SK-N-SH (cell line): ENCODE measurements at regions not wholly inside any gene's neighbourhood (a gene's known extent, or its start where the extent isn't known, plus 50 kb on each side); places are given as distances from the start of the nearest gene placed in this dataset.

ENCODE experiments used
- CTCF ChIA-PET: fragments of 300-600, 350-600 bp; formaldehyde crosslinking; extraction: SDS; loops from one replicate; lab custom pipeline; 2021; lab: Yijun Ruan, JAX
- POLR2A ChIA-PET: fragments of 350-600 bp; sonication (Branson Sonifier 250); formaldehyde crosslinking; extraction: SDS; loops from one replicate; lab custom pipeline; 2020; ENCODE audit warnings: antibody characterized with exemption, inconsistent platforms; lab: Yijun Ruan, JAX
- DNase-seq: peaks from one replicate; pipeline ENCODE4 v3.0.0; 2012
- H2AFZ ChIP-seq: fragments of 200-600 bp; sonication (generic); 2 replicates; pipeline ENCODE4 v1.8.1; 2016; ENCODE audit warnings: antibody characterized with exemption, mild to moderate bottlenecking, low read depth
- H3F3A ChIP-seq: fragments of 200-600 bp; sonication (generic); replicated peaks from 2 replicates; pipeline ENCODE3; 2016; ENCODE audit warnings: antibody characterized with exemption, mild to moderate bottlenecking; ENCODE audit not compliant: insufficient read depth
- H3K27ac ChIP-seq, 2 experiments: fragments of 200-500 bp in 1 of 2; fragments of 200-600 bp in 1 of 2; sonication (Bioruptor generic) in 1 of 2; sonication (generic), shearing (Covaris generic) in 1 of 2; 2 replicates each; pipeline versions ENCODE4 v1.5.1 to v1.6.1; 2014 to 2016; ENCODE audit warnings: low read depth in 2 of 2, inconsistent platforms in 1 of 2, low read length in 1 of 2, mild to moderate bottlenecking in 1 of 2, mixed read lengths in 1 of 2
- H3K27me3 ChIP-seq: fragments of 200-600 bp; sonication (generic), shearing (Covaris generic); 2 replicates; pipeline ENCODE4 v1.6.1; 2016; ENCODE audit warnings: mixed run types; ENCODE audit not compliant: insufficient read depth
- H3K36me3 ChIP-seq, 2 experiments: fragments of 200-500 bp in 1 of 2; fragments of 200-600 bp in 1 of 2; sonication (Bioruptor generic) in 1 of 2; sonication (generic) in 1 of 2; replicated peaks in 1 of 2; 2 replicates each; pipeline versions ENCODE3 to v1.5.1; 2014 to 2016; ENCODE audit warnings: low read length in 1 of 2, mild to moderate bottlenecking in 1 of 2; ENCODE audit not compliant: insufficient read depth in 2 of 2, control insufficient read depth in 1 of 2
- H3K4me1 ChIP-seq, 2 experiments: fragments of 200-500 bp in 1 of 2; fragments of 200-600 bp in 1 of 2; sonication (Bioruptor generic) in 1 of 2; sonication (generic), shearing (Covaris generic) in 1 of 2; 2 replicates each; pipeline versions ENCODE4 v1.5.1 to v1.6.1; 2014 to 2016; ENCODE audit warnings: low read depth in 1 of 2, low read length in 1 of 2, mixed run types in 1 of 2; ENCODE audit not compliant: insufficient read depth in 2 of 2, control insufficient read depth in 1 of 2
- H3K4me2 ChIP-seq: fragments of 200-600 bp; sonication (generic), shearing (Covaris generic); 2 replicates; pipeline ENCODE4 v1.6.1; 2017; ENCODE audit warnings: mixed run types
- H3K4me3 ChIP-seq, 2 experiments: fragments of 200-500 bp in 1 of 2; fragments of 200-600 bp in 1 of 2; sonication (Bioruptor generic) in 1 of 2; sonication (generic), shearing (Covaris generic) in 1 of 2; 2 replicates each; pipeline versions ENCODE4 v1.5.1 to v1.8.1; 2014 to 2016; ENCODE audit warnings: low read depth in 2 of 2, inconsistent platforms in 1 of 2, low read length in 1 of 2, mild to moderate bottlenecking in 1 of 2, mixed read lengths in 1 of 2, moderate library complexity in 1 of 2
- H3K79me2 ChIP-seq: fragments of 200-600 bp; sonication (generic); 2 replicates; pipeline ENCODE4 v1.8.1; 2017; ENCODE audit warnings: mild to moderate bottlenecking; ENCODE audit not compliant: insufficient read depth
- H3K9ac ChIP-seq: fragments of 200-600 bp; sonication (generic); 2 replicates; pipeline ENCODE4 v1.6.1; 2017; ENCODE audit warnings: mixed run types
- H3K9me2 ChIP-seq: fragments of 200-600 bp; sonication (generic); 2 replicates; pipeline ENCODE4 v1.6.1; 2017; ENCODE audit warnings: mixed run types
- H3K9me3 ChIP-seq: fragments of 200-600 bp; sonication (generic); 2 replicates; pipeline ENCODE4 v1.6.1; 2017; ENCODE audit warnings: mixed run types, mild to moderate bottlenecking, moderate library complexity
- H4K20me1 ChIP-seq: fragments of 200-600 bp; sonication (generic); 2 replicates; pipeline ENCODE4 v1.6.1; 2017; ENCODE audit warnings: mild to moderate bottlenecking, mixed run types; ENCODE audit not compliant: insufficient read depth
- CHD2 ChIP-seq: fragments of 150-350 bp; IDR thresholded peaks from 2 replicates; pipeline ENCODE4 v1.6.1; 2018; ENCODE audit warnings: low read length; ENCODE audit not compliant: partially characterized antibody
- ELF1 ChIP-seq: IDR thresholded peaks from 2 replicates; pipeline ENCODE4 v1.4.0; 2012
- EP300 ChIP-seq, 2 experiments: IDR thresholded peaks; 2 replicates each; pipeline versions ENCODE4 v1.4.0 to v1.6.1; 2012; ENCODE audit warnings: borderline replicate concordance in 1 of 2, low read depth in 1 of 2, low read length in 1 of 2
- FOXM1 ChIP-seq: IDR thresholded peaks from 2 replicates; pipeline ENCODE4 v1.4.0; 2012; ENCODE audit warnings: low read depth, mild to moderate bottlenecking
- GATA2 ChIP-seq: sonication (generic); formaldehyde crosslinking; IDR thresholded peaks from 2 replicates; pipeline ENCODE4 v1.5.0; 2020; ENCODE audit warnings: mild to moderate bottlenecking, missing genetic modification reagents
- MXI1 ChIP-seq: IDR thresholded peaks from 2 replicates; pipeline ENCODE4 v1.6.1; 2012; ENCODE audit warnings: mild to moderate bottlenecking, low read depth, low read length, improper control_type of control experiment
- NFIC ChIP-seq: IDR thresholded peaks from 2 replicates; pipeline ENCODE4 v1.4.0; 2012; ENCODE audit warnings: borderline replicate concordance
- NRF1 ChIP-seq: IDR thresholded peaks from 2 replicates; pipeline ENCODE4 v1.6.1; 2012; ENCODE audit warnings: low read depth, mild to moderate bottlenecking, low read length
- POLR2AphosphoS5 ChIP-seq: IDR thresholded peaks from 2 replicates; pipeline ENCODE4 v1.6.1; 2012; ENCODE audit warnings: low read depth, low read length
- RAD21 ChIP-seq: IDR thresholded peaks from 2 replicates; pipeline ENCODE4 v1.6.1; 2012; ENCODE audit warnings: mild to moderate bottlenecking, low read length
- RCOR1 ChIP-seq: fragments of 150-350 bp; IDR thresholded peaks from 2 replicates; pipeline ENCODE4 v1.6.1; 2017; ENCODE audit warnings: antibody characterized with exemption, low read length
- REST ChIP-seq: IDR thresholded peaks from 2 replicates; pipeline ENCODE4 v1.6.1; 2012; ENCODE audit warnings: mild to moderate bottlenecking, low read depth, low read length, moderate library complexity
- RFX5 ChIP-seq: IDR thresholded peaks from 2 replicates; pipeline ENCODE4 v1.6.1; 2012; ENCODE audit warnings: mild to moderate bottlenecking, improper control_type of control experiment, low read length
- RXRA ChIP-seq: IDR thresholded peaks from 2 replicates; pipeline ENCODE4 v1.4.0; 2012; ENCODE audit warnings: low read depth, mild to moderate bottlenecking, borderline replicate concordance
- SIN3A ChIP-seq: IDR thresholded peaks from 2 replicates; pipeline ENCODE4 v1.6.1; 2012; ENCODE audit warnings: low read depth, mild to moderate bottlenecking, low read length, moderate library complexity, borderline replicate concordance
- TCF12 ChIP-seq: IDR thresholded peaks from 2 replicates; pipeline ENCODE4 v1.4.0; 2012
- USF2 ChIP-seq: fragments of 150-350 bp; IDR thresholded peaks from 2 replicates; pipeline ENCODE4 v1.6.1; 2017; ENCODE audit warnings: antibody characterized with exemption, low read length, low read depth, borderline replicate concordance
- YY1 ChIP-seq: IDR thresholded peaks from 2 replicates; pipeline ENCODE4 v1.4.0; 2012; ENCODE audit warnings: low read depth, mild to moderate bottlenecking
- ZBTB33 ChIP-seq: IDR thresholded peaks from 2 replicates; pipeline ENCODE4 v1.4.0; 2012; ENCODE audit warnings: low read depth, borderline replicate concordance
- WGBS: methylation state at CpG from one replicate; pipeline ENCODE4 v1.1.6; 2017; ENCODE audit warnings: low lambda C conversion rate; 5-methylcytosine and 5-hydroxymethylcytosine counted together

- WGBS: 95% methylated on average over 6 of the region's 9 CpGs
- no peak overlapping the region for H3K4me3 ChIP-seq
- H3K4me1 ChIP-seq: peaks cover 8 to 17% of the 10 kb centered on the region in 2 experiments; a peak in 3 of 4 replicates
- TF ChIP-seq MXI1 (no peak), YY1 (no peak), NFIC (no peak), POLR2AphosphoS5 (no peak), EP300 (IDR thresholded peaks at IDR 0.05; ENCODE audit: borderline replicate concordance in 1 of 2, low read depth in 1 of 2, low read length in 1 of 2) (no peak)
- H3K79me2 ChIP-seq: no peaks in the 10 kb centered on the region
- no peaks in the 10 kb centered on the region for H4K20me1 ChIP-seq
- no peaks in the 10 kb centered on the region for H3K27me3 ChIP-seq
- H3F3A ChIP-seq: peaks cover 12% of the 10 kb centered on the region
- H3K36me3 ChIP-seq: no peaks in the 10 kb centered on the region
- ChIA-PET CTCF (interaction anchor here (2.2 kb wide), 1 partner anchor 27 kb away, joined by 7 read pairs; no protein-coding TSS in a partner anchor), POLR2A (no interaction called here)
- no peaks in the 10 kb centered on the region for H3K9me2 ChIP-seq
- no peaks in the 10 kb centered on the region for H3K9me3 ChIP-seq
- H2AFZ ChIP-seq: no peak overlapping the region
- H3K4me2 ChIP-seq: no peak overlapping the region
- no peak for DNase-seq
- no peak overlapping the region for H3K9ac ChIP-seq
- H3K27ac ChIP-seq: 0 out of 4 replicates have a peak overlapping the region, but pooled peaks of 1 of the 2 experiments have one; percentile 5
Measured at GRCh38 chr20:1829531-1829930, 65.7 kb upstream of the SIRPA start.

GRCh38 chr20:1828786-1829131 is 66.4 kb upstream of the SIRPA start:
- Histone ChIP-seq H3K79me2 (no peaks in the 10 kb centered on the region), H3K4me3 (no peak overlapping the region), H3K4me2 (no peak overlapping the region), H3K27ac (no peak overlapping the region; a peak in 1 of 4 replicates), H4K20me1 (no peaks in the 10 kb centered on the region), H3K4me1 (peaks cover 8 to 17% of the 10 kb centered on the region in 2 experiments; a peak in 3 of 4 replicates), H2AFZ (no peak overlapping the region), H3K9ac (no peak overlapping the region), H3K9me3 (no peaks in the 10 kb centered on the region), H3K27me3 (no peaks in the 10 kb centered on the region), H3F3A (peaks cover 12% of the 10 kb centered on the region), H3K36me3 (no peaks in the 10 kb centered on the region)
- ChIA-PET CTCF (no interaction called here), POLR2A (no interaction called here)
- no peak for DNase-seq
- TF ChIP-seq NFIC: no peak
- TF ChIP-seq REST: no peak
- no peak for TF ChIP-seq SIN3A
- TF ChIP-seq RFX5: no peak
- TF ChIP-seq GATA2 (CRISPR knock-in tag): no peak
- TF ChIP-seq RCOR1: no peak
- no peak for TF ChIP-seq ELF1
- TF ChIP-seq RAD21: no peak
- no peak for TF ChIP-seq USF2
- TF ChIP-seq CHD2: no peak
- no peak for TF ChIP-seq RXRA
- TF ChIP-seq FOXM1: no peak
- TF ChIP-seq EP300 (IDR thresholded peaks at IDR 0.05; ENCODE audit: borderline replicate concordance in 1 of 2, low read depth in 1 of 2, low read length in 1 of 2): no peak
- TF ChIP-seq MXI1: no peak
- TF ChIP-seq ZBTB33: no peak
- TF ChIP-seq TCF12: no peak
- TF ChIP-seq YY1: no peak
- no peak for TF ChIP-seq NRF1
- TF ChIP-seq, all 33 proteins: peak for 0
- 94% methylated on average over 1 of the region's 1 CpG for WGBS
- no peaks in the 10 kb centered on the region for H3K9me2 ChIP-seq
